DND-41 (cell line): ENCODE measurements at regions not wholly inside any gene's neighbourhood (a gene's known extent, or its start where the extent isn't known, plus 50 kb on each side); places are given as distances from the start of the nearest gene placed in this dataset.

Experiments used
- ATAC-seq: fragments of 200-7000 bp; cut with Tn5 transposase; 3 replicates; pipeline ENCODE4 v1.9.1; 2021; ENCODE audit warnings: low read depth; ENCODE audit not compliant: insufficient read depth
- DNase-seq: peaks from one replicate; pipeline ENCODE4 v3.0.0-alpha.2; 2020
- H2AFZ ChIP-seq: 2 replicates; pipeline ENCODE4 v1.6.0; 2012; ENCODE audit warnings: low read depth, low read length
- H3K27ac ChIP-seq: 2 replicates; pipeline ENCODE4 v1.5.1; 2012; ENCODE audit warnings: low read length, inconsistent platforms
- H3K27me3 ChIP-seq: fragments of 200-600 bp; sonication (generic); 2 replicates; pipeline ENCODE4 v1.6.0; 2012; ENCODE audit warnings: low read length, mild to moderate bottlenecking, inconsistent platforms; ENCODE audit not compliant: insufficient read depth, poor library complexity
- H3K36me3 ChIP-seq: 2 replicates; pipeline ENCODE4 v1.5.1; 2012; ENCODE audit warnings: low read length, inconsistent platforms; ENCODE audit not compliant: insufficient read depth
- H3K4me1 ChIP-seq: 2 replicates; pipeline ENCODE4 v1.5.1; 2012; ENCODE audit warnings: mild to moderate bottlenecking, low read length; ENCODE audit not compliant: insufficient read depth
- H3K4me2 ChIP-seq: 2 replicates; pipeline ENCODE4 v1.6.0; 2012; ENCODE audit warnings: mild to moderate bottlenecking, moderate library complexity, low read length, inconsistent platforms; ENCODE audit not compliant: insufficient read depth
- H3K4me3 ChIP-seq, 2 experiments: fragments of 200-600 bp in 1 of 2; shearing (Covaris generic) in 1 of 2; 2 replicates each; pipeline ENCODE4 v1.5.1; 2012 to 2016; ENCODE audit warnings: inconsistent platforms in 2 of 2, low read length in 2 of 2, mild to moderate bottlenecking in 2 of 2, low read depth in 1 of 2, moderate library complexity in 1 of 2
- H3K79me2 ChIP-seq: 2 replicates; pipeline ENCODE4 v1.6.0; 2012; ENCODE audit warnings: low read length, inconsistent platforms; ENCODE audit not compliant: insufficient read depth
- H3K9ac ChIP-seq: 2 replicates; pipeline ENCODE4 v1.6.0; 2012; ENCODE audit warnings: low read depth, mild to moderate bottlenecking, inconsistent platforms, low read length, moderate library complexity
- H3K9me3 ChIP-seq: 2 replicates; pipeline ENCODE4 v1.5.1; 2012; ENCODE audit warnings: low read length, moderate library complexity, mild to moderate bottlenecking, inconsistent platforms; ENCODE audit not compliant: insufficient read depth, severe bottlenecking
- H4K20me1 ChIP-seq: 2 replicates; pipeline ENCODE4 v1.6.0; 2012; ENCODE audit warnings: low read length; ENCODE audit not compliant: insufficient read depth
- CTCF ChIP-seq: IDR thresholded peaks from 2 replicates; pipeline ENCODE4 v1.5.1; 2012; ENCODE audit warnings: borderline replicate concordance, low read length, moderate library complexity, mild to moderate bottlenecking; ENCODE audit not compliant: poor library complexity, severe bottlenecking; ENCODE audit errors: extremely low read depth
- EZH2 ChIP-seq: IDR thresholded peaks from 3 replicates; pipeline ENCODE4 v1.6.1; 2012; ENCODE audit warnings: borderline replicate concordance, low read depth, mild to moderate bottlenecking, moderate library complexity, low read length, inconsistent platforms; ENCODE audit not compliant: severe bottlenecking

DNA sequence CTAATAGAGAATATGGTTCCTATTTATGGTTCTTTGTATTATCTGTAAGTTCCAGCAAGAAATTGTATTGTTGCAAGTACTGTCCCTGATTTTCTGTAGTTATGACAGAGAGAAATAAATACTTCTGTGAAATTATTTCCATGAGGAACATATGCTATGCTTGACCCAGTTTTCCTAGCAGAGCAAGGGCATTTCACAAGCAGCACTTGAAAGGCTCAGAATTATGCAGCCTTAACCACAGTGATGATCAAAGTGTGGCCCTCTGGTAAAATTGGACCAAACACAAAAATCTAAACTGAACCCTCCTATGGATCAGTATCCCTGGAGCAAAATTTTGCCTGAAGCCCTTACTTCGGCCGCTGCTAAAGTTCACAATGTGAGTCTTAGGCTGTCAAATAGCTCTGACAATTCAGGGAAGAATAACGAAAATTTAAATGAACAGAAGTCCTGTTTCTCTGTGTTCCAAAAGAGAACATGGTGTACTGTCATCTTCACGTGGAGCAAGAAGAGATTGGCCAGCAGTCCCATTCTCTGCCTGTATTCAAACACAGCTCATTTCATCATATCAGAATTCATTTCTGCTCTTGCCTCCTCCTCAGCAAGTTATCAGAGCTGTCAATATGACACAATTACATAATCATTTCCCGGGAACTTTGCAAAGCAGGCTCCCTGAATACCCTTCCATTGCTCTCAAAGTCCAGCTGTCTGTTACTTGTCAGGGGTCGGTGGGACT lies 471.9 kb downstream of the RPS29 start:
- Histone ChIP-seq H3K9me3 (no peaks in the 10 kb centered on the region), H3K9ac (no peak overlapping the region), H3K79me2 (no peaks in the 10 kb centered on the region), H3K27me3 (no peaks in the 10 kb centered on the region), H3K36me3 (no peaks in the 10 kb centered on the region), H2AFZ (no peak overlapping the region), H3K27ac (no peak overlapping the region), H4K20me1 (no peaks in the 10 kb centered on the region), H3K4me2 (no peak overlapping the region), H3K4me3 (no peak overlapping the region), H3K4me1 (no peaks in the 10 kb centered on the region)
- no peak for TF ChIP-seq EZH2
- no peak for TF ChIP-seq CTCF
- ATAC-seq (no peak), DNase-seq (no peak)

- no peak for ATAC-seq
- Histone ChIP-seq H3K9me3 (no peaks in the 10 kb centered on the region), H2AFZ (no peak overlapping the region), H3K27me3 (no peaks in the 10 kb centered on the region), H3K79me2 (no peaks in the 10 kb centered on the region), H3K4me3 (no peak overlapping the region), H3K36me3 (no peaks in the 10 kb centered on the region), H3K4me2 (no peak overlapping the region), H3K9ac (no peak overlapping the region), H4K20me1 (no peaks in the 10 kb centered on the region), H3K27ac (no peak overlapping the region), H3K4me1 (no peaks in the 10 kb centered on the region)
- TF ChIP-seq CTCF (no peak), EZH2 (no peak)
- DNase-seq: no peak
These were observed 479.2 kb downstream of the RPS29 start for GRCh38 chr14:49106741-49107667.

DNA sequence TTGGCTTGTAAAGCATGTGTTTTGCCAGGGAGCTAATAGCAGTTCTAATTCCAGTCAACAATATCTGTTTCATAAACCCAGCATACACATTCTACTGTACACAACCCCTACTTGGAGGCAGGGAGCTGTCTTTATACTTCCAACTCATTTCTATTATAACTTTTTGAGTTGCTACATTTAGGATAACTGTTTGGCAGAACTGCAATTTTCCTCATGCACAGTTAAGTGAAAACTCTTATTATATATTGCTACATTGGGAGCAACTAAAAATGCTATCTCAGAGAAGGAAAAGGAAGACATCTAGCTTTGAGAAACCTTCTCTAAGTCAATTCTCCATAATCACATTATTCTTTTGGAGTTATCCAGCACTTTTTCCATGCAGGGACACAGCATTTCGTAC lies 480.2 kb downstream of the RPS29 start:
- TF ChIP-seq CTCF (no peak), EZH2 (no peak)
- no peaks in the 10 kb centered on the region for H3K4me1 ChIP-seq

More for the DNA sequence above, 480.2 kb downstream of the RPS29 start:
- no peak for DNase-seq
- H3K79me2 ChIP-seq: no peaks in the 10 kb centered on the region
- no peak overlapping the region for H3K9ac ChIP-seq
- ATAC-seq: no peak
- H3K4me2 ChIP-seq: no peak overlapping the region
- no peak overlapping the region for H3K27ac ChIP-seq
- H3K9me3 ChIP-seq: no peaks in the 10 kb centered on the region
- H2AFZ ChIP-seq: no peak overlapping the region
- no peaks in the 10 kb centered on the region for H3K27me3 ChIP-seq
- no peaks in the 10 kb centered on the region for H4K20me1 ChIP-seq
- no peak overlapping the region for H3K4me3 ChIP-seq
- no peaks in the 10 kb centered on the region for H3K36me3 ChIP-seq
